ENCODE measurements at regions not wholly inside any gene's neighbourhood (a gene's known extent, or its start where the extent isn't known, plus 50 kb on each side); places are given as distances from the start of the nearest gene placed in this dataset.

GRCh38 chr1:29876902-29877301, 640.6 kb downstream of the PTPRU start:
- TF ChIP-seq CTCF (IDR thresholded peaks at IDR 0.05) (no peak), POLR2A (IDR thresholded peaks at IDR 0.05) (no peak), POLR2AphosphoS5 (IDR thresholded peaks at IDR 0.05) (no peak)
